T-helper 2 cell treated with Interferon-gamma antibody and Interleukin-4, amounts not matched to agents 5 μg/mL and 100 μg/mL, for 36 hours (primary cell): ENCODE measurements at regions not wholly inside any gene's neighbourhood (a gene's known extent, or its start where the extent isn't known, plus 50 kb on each side); places are given as distances from the start of the nearest gene placed in this dataset.

Source experiments
- DNase-seq: peaks from one replicate; pipeline ENCODE4 v3.0.0; 2021; ENCODE audit warnings: low spot score
- H3K27ac Mint-ChIP-seq: one replicate; pipeline ENCODE4 v1.8.0; 2021; ENCODE audit warnings: mild to moderate bottlenecking, mixed read lengths
- H3K27me3 Mint-ChIP-seq: one replicate; pipeline ENCODE4 v1.8.0; 2021; ENCODE audit warnings: low read depth, mixed read lengths
- H3K36me3 Mint-ChIP-seq: one replicate; pipeline ENCODE4 v1.8.0; 2021; ENCODE audit warnings: low read depth, mixed read lengths
- H3K4me1 Mint-ChIP-seq: one replicate; pipeline ENCODE4 v1.8.0; 2021; ENCODE audit warnings: low read depth, mixed read lengths
- H3K4me3 Mint-ChIP-seq: one replicate; pipeline ENCODE4 v1.8.0; 2022; ENCODE audit warnings: mild to moderate bottlenecking, moderate library complexity, mixed read lengths
- H3K9me3 Mint-ChIP-seq: one replicate; pipeline ENCODE4 v1.8.0; 2021; ENCODE audit warnings: mixed read lengths

- Mint-ChIP-seq H3K27ac (no peak overlapping the region), H3K36me3 (no peaks in the 10 kb centered on the region), H3K9me3 (no peaks in the 10 kb centered on the region), H3K4me3 (no peak overlapping the region), H3K4me1 (no peaks in the 10 kb centered on the region), H3K27me3 (peaks cover 23% of the 10 kb centered on the region)
- no peak for DNase-seq
These were observed 90.2 kb upstream of the RAB18 start for GRCh38 chr10:27413831-27414348.

- no peaks in the 10 kb centered on the region for H3K36me3 Mint-ChIP-seq
- H3K4me3 Mint-ChIP-seq: no peak overlapping the region
- H3K4me1 Mint-ChIP-seq: no peaks in the 10 kb centered on the region
- no peaks in the 10 kb centered on the region for H3K9me3 Mint-ChIP-seq
- no peak for DNase-seq
- H3K27ac Mint-ChIP-seq: no peak overlapping the region
- peaks cover 25% of the 10 kb centered on the region for H3K27me3 Mint-ChIP-seq
These were observed 90.7 kb upstream of the RAB18 start for GRCh38 chr10:27413387-27413786.

GRCh38 chr10:27410153-27410552, 94.0 kb upstream of the RAB18 start:
- DNase-seq: no peak

DNA sequence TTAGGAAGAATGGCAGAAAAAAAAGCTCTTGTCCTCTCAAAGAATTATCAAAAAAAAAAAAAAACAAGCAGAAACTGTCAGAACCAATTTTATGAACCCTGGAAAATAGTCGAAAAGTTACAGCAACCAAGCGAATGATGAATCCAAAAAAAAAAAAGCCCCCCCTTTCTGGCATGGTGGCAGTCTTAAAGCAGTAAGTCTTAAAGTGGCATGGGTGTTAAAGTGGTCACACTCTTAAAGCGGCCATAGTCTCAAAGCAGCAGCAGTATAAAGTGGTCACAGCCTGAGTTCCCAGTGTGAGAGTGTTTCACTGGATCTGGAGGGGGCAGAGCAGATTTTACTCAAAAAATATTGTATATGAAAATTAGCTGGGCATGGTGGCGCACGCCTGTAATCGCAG, 96.8 kb upstream of the RAB18 start:
- Mint-ChIP-seq H3K36me3 (no peaks in the 10 kb centered on the region), H3K27ac (no peak overlapping the region), H3K4me3 (no peak overlapping the region), H3K4me1 (no peaks in the 10 kb centered on the region), H3K27me3 (peaks cover 13% of the 10 kb centered on the region), H3K9me3 (no peaks in the 10 kb centered on the region)
- no peak for DNase-seq

More at GRCh38 chr10:27410153-27410552, 94.0 kb upstream of the RAB18 start:
- Mint-ChIP-seq H3K9me3 (no peaks in the 10 kb centered on the region), H3K4me3 (no peak overlapping the region), H3K36me3 (no peaks in the 10 kb centered on the region), H3K27ac (no peak overlapping the region), H3K4me1 (no peaks in the 10 kb centered on the region), H3K27me3 (peaks cover 20% of the 10 kb centered on the region)

DNA sequence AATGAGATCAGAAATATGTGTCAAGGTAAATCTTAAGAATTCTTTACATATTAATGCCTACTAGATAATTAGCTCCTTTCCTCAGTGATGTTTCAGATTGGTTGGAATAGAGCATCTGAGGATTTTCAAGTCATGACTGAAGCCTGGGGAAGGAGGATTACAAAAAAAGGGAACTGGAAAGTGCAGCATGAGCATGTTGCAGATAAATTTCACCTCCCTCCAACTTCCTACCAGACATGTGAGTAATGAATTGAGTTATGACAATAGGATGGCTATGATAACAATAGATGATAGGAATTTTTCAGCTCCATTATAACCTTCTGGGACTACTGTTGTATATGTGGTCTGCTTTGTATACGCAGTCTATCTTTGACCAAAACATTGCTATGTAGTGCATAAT, 104.2 kb upstream of the RAB18 start:
- Mint-ChIP-seq H3K4me3 (no peak overlapping the region), H3K27ac (no peak overlapping the region), H3K27me3 (peaks cover 7% of the 10 kb centered on the region), H3K36me3 (no peaks in the 10 kb centered on the region), H3K9me3 (no peaks in the 10 kb centered on the region), H3K4me1 (no peaks in the 10 kb centered on the region)
- DNase-seq: no peak

DNA sequence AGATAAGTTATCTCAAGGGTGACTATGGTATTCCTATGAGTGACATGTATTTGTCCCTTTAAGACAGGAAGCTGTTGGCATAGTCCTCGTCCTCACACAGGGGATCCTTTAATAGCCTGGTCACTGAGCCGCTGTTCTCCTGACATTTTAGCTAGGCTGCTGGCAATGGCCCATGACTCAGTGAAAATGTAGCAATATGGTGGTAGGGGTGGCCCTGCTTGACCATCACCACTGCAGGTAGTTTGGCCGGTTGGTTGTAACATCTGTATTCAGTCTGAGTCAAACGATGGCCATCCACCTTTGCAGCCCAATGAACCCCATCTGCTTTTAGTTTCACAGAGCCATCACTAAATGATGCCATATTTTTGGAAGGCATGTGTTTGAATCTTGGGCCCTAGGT, 110.1 kb upstream of the RAB18 start:
- no peaks in the 10 kb centered on the region for H3K9me3 Mint-ChIP-seq
- H3K4me3 Mint-ChIP-seq: no peak overlapping the region
- H3K36me3 Mint-ChIP-seq: no peaks in the 10 kb centered on the region
- no peak for DNase-seq
- H3K27ac Mint-ChIP-seq: no peak overlapping the region
- peaks cover 3% of the 10 kb centered on the region for H3K27me3 Mint-ChIP-seq
- no peaks in the 10 kb centered on the region for H3K4me1 Mint-ChIP-seq

- Mint-ChIP-seq H3K9me3 (no peaks in the 10 kb centered on the region), H3K4me1 (no peaks in the 10 kb centered on the region), H3K4me3 (no peak overlapping the region), H3K27me3 (peaks cover 3% of the 10 kb centered on the region), H3K27ac (no peak overlapping the region), H3K36me3 (no peaks in the 10 kb centered on the region)
- no peak for DNase-seq
These were observed 111.5 kb upstream of the RAB18 start for GRCh38 chr10:27392606-27393005.

- no peak for DNase-seq
- no peaks in the 10 kb centered on the region for H3K4me1 Mint-ChIP-seq
- no peaks in the 10 kb centered on the region for H3K36me3 Mint-ChIP-seq
- peaks cover 3% of the 10 kb centered on the region for H3K27me3 Mint-ChIP-seq
- H3K4me3 Mint-ChIP-seq: no peak overlapping the region
- H3K27ac Mint-ChIP-seq: no peak overlapping the region
- H3K9me3 Mint-ChIP-seq: no peaks in the 10 kb centered on the region
These were observed 112.2 kb upstream of the RAB18 start for GRCh38 chr10:27391916-27392315.

- Mint-ChIP-seq H3K27ac (no peak overlapping the region), H3K27me3 (peaks cover 3% of the 10 kb centered on the region), H3K4me3 (no peak overlapping the region), H3K36me3 (no peaks in the 10 kb centered on the region), H3K9me3 (no peaks in the 10 kb centered on the region), H3K4me1 (no peaks in the 10 kb centered on the region)
- no peak for DNase-seq
These were observed 112.8 kb upstream of the RAB18 start for GRCh38 chr10:27391325-27391724.

DNA sequence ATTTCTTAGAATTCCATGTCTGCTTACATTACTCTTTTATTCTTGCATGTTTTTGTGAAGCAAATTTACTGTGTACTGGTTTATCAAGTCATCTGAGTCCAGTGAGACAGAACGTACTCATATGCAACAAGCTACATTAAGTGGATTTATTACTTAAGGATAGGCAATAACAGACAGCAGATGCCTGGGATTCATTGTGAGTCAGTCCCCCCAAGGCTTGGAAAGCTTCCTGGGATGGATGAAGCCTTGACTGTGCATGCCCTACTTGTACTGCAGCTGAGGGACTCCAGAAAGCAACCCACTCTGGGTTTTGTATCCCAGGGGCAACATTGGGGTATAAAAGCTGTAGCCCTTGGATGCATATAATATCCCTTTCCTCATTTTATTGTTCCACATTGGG, 113.4 kb upstream of the RAB18 start:
- DNase-seq: no peak
- Mint-ChIP-seq H3K27me3 (peaks cover 8% of the 10 kb centered on the region), H3K36me3 (no peaks in the 10 kb centered on the region), H3K4me1 (no peaks in the 10 kb centered on the region), H3K4me3 (no peak overlapping the region), H3K9me3 (no peaks in the 10 kb centered on the region), H3K27ac (no peak overlapping the region)

DNA sequence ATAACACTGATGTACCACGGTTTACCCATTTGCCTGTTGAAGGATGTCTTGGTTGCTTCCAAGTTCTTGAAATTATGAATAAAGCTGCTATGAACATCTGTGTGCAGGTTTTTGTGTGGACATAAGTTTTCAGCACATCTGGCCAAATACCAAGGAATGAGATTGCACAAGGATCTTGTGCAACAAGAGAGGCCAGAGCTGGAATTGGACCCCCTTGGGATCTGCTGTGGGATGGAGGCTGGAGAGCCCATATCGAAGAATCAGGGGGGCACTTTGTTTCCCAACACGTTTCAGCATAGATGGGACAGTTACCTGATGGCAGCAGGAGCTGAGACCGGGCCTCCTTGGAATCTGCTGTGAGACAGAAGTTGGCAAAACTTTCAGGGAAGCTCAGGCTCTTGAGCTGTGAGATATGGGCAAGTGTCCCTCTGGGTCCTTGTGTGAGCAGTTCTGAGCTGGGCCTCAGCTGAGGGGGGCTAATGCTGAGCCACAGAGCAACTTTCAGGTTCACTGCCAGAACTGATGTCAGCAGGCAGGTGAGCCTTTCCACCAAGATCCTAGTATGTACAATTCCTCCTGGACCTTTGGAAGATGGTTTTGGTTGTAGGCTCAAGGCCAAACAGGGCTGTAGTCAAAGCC, 115.2 kb upstream of the RAB18 start:
- Mint-ChIP-seq H3K27me3 (peaks cover 13% of the 10 kb centered on the region), H3K36me3 (no peaks in the 10 kb centered on the region), H3K27ac (no peak overlapping the region), H3K4me3 (no peak overlapping the region), H3K4me1 (no peaks in the 10 kb centered on the region), H3K9me3 (no peaks in the 10 kb centered on the region)
- DNase-seq: no peak

- Mint-ChIP-seq H3K27me3 (peaks cover 19% of the 10 kb centered on the region), H3K36me3 (no peaks in the 10 kb centered on the region), H3K27ac (no peak overlapping the region), H3K4me3 (no peak overlapping the region), H3K9me3 (peaks cover 8% of the 10 kb centered on the region), H3K4me1 (no peaks in the 10 kb centered on the region)
- no peak for DNase-seq
These were observed 120.2 kb upstream of the RAB18 start for GRCh38 chr10:27383595-27384542.

DNA sequence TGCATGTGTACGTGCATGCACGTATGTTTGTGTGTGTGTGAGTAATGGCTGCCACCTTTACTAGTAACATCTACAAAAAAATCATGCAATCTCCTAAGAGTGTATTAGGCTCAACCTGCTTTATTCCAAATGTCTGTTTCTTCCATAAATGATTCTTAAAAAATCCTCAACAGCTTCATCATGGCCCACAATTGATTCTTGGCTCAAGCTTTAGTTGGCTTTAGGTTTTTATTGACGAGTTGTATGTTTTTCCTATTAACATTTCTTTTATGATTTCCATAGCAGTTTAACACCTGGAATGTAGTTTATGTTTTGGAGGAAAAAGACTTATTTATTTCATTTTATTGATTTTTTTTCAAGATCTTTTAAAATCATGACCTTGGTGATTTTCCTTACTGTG, 121.9 kb upstream of the RAB18 start:
- Mint-ChIP-seq H3K27ac (no peak overlapping the region), H3K36me3 (no peaks in the 10 kb centered on the region), H3K4me1 (no peaks in the 10 kb centered on the region), H3K4me3 (no peak overlapping the region), H3K9me3 (peaks cover 8% of the 10 kb centered on the region), H3K27me3 (peaks cover 16% of the 10 kb centered on the region)
- no peak for DNase-seq

DNA sequence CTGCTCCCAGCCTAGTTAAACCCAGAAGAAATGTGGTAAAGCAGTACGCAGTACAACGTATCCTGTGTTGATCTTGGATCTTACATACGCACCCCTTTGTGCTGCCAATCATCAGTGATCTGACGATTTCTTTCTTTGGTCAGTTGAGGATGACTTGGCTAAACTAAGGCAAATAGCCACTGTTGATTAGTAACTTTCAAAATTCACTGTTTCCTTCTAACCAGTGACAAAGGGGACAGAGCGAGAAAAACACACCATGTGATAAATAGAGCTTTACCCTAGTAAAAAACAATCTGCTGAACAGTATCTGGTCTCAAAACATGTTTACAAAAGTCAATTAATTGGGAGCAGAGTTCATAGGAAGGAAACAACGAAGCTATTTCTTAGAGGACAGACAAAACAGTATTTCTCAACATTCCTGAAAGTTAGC, 123.2 kb upstream of the RAB18 start:
- peaks cover 14% of the 10 kb centered on the region for H3K27me3 Mint-ChIP-seq
- DNase-seq: no peak
- H3K9me3 Mint-ChIP-seq: peaks cover 8% of the 10 kb centered on the region
- H3K36me3 Mint-ChIP-seq: no peaks in the 10 kb centered on the region
- no peak overlapping the region for H3K4me3 Mint-ChIP-seq
- H3K27ac Mint-ChIP-seq: no peak overlapping the region
- no peaks in the 10 kb centered on the region for H3K4me1 Mint-ChIP-seq
